ENCODE measurements at regions not wholly inside any gene's neighbourhood (a gene's known extent, or its start where the extent isn't known, plus 50 kb on each side); places are given as distances from the start of the nearest gene placed in this dataset.
"Not testable (repeated sequence)": the region's sequence is repeated elsewhere in the genome, so short reads cannot be mapped to it uniquely, and the experiment has no call there.

DNA sequence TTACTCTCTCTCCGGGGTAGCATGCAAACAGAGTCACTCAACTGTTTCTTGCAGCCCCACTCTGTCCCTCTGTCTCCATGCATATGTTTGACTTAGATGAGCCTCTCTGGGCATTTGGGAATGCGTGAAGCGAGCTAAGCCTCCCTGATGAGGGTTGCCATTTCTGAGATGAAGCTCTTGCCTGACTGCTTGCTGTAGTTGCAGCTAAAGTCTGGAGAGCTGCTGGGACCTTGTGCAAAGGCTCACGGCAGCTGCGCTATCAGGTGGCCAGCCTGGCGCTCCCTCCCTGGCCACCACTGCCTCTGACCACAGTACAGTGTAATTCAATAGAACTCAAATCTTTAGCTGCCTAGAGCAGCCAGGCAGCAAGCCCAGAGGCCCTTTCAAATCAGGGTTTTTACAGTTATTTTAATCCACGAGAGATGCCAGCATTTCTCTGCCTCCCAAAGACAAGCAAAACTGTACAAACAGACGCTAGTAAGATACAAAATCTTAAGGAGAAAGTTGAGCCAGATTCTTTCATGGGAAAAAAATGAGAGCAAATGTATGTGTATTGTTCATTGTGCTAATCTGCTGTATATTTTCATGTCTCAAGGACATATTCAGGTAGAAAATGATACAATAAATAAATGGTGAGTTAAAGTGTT, 694.6 kb downstream of the PRIM2 start:
- H3K4me3 ChIP-seq; H3K27me3 ChIP-seq; H3K4me1 ChIP-seq; intact Hi-C loops (cut with DNase I); DNase-seq; H3K36me3 ChIP-seq; H3K27ac ChIP-seq; H3K9me3 ChIP-seq: not testable (repeated sequence)
- ATAC-seq, result peak in 4 of 8 donors; percentile 35 to 68 (median 57)
- WGBS, 2 donors, result 68 to 78% methylated on average over 7 of the region's 8 CpGs

DNA sequence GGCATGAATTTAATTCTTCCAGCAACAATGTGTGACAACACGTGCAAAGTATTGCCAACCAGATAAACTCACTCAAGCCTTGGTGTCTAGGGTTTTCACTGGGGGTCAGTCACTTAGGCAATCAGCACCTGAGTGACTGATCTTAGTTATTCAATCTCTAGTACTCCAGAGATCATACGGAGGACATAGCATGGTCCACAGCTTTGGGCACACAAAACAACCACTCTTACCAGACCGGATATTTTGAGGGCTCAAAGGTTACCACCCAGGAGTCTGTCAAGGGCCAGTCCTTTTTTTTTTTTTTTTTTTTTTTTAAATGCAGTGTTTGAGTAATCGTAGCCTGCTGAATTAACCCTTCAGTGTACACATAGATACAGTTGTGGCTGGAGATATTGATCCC, 699.2 kb downstream of the PRIM2 start:
- 69 to 72% methylated on average over 4 of the region's 4 CpGs for WGBS, 2 donors
- intact Hi-C loops (cut with DNase I); H3K4me1 ChIP-seq; H3K36me3 ChIP-seq; H3K27ac ChIP-seq; H3K27me3 ChIP-seq; H3K9me3 ChIP-seq; DNase-seq; H3K4me3 ChIP-seq; ATAC-seq: not testable (repeated sequence)

DNA sequence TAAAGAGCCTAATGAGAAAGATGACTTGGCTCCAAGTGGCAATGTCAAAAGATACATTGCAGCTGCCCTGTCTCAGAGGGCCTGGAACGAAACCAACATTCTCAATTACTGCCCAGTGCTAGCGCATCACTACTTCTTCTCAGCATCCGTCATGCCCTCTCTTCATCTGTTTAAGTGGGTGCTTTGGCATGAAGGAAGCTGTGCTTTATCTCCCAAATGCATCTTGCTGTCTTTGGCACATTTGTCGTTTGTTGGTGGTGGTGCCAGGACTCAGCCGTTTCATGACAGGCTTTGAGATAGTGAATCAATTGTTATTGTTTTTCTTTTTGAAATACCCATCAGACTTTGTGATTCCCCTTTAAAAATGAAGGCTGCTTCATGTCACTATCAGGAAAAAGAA, 710.8 kb downstream of the PRIM2 start:
- DNase-seq; H3K36me3 ChIP-seq; H3K27ac ChIP-seq; H3K4me1 ChIP-seq; H3K27me3 ChIP-seq; intact Hi-C loops (cut with DNase I); ATAC-seq; H3K4me3 ChIP-seq; H3K9me3 ChIP-seq: not testable (repeated sequence)
- WGBS, 2 donors, result 67 to 70% methylated on average over 5 of the region's 5 CpGs

DNA sequence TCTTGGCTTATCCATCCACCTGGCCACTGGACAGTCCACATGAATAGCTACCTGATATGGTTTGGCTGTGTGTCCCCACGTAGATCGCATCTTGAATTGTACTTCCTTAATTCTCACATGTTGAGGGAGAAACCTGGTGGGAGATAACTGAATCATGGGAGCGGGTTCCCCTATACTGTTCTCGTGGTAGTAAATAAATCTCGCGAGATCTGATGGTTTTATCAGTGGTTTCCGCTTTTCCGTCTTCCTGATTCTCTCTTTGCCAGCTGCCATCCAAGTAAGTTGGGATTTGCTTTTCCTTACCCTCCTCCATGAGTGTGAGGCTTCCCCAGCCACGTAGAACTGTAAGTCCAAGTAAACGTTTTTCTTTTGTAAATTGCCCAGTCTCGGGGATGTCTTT, 720.8 kb downstream of the PRIM2 start:
- H3K4me3 ChIP-seq; DNase-seq; intact Hi-C loops (cut with DNase I); H3K4me1 ChIP-seq; H3K27ac ChIP-seq; H3K36me3 ChIP-seq; H3K27me3 ChIP-seq; ATAC-seq; H3K9me3 ChIP-seq: not testable (repeated sequence)
- WGBS, 2 donors, result 85 to 87% methylated on average over 11 of the region's 11 CpGs

DNA sequence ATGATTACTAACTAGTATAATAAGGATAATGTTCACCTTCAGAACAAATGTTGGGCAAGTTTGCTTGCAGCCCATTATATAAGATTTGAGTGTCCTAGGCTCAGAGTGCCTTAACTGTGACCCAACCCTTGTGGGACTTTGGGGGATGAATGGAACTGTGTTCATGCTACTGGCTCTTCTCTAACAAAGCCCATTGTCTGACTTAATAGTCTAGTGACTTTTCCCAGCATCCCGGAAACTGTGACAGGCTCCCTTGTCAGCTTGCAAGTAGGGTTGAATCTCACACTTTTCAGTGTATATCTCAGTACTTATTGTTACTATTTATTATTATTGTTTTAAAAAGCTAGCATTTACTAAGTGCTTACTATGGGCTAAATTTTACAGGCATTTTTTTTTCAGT, 729.2 kb downstream of the PRIM2 start:
- H3K9me3 ChIP-seq; H3K27me3 ChIP-seq; H3K4me3 ChIP-seq; DNase-seq; H3K4me1 ChIP-seq; ATAC-seq; intact Hi-C loops (cut with DNase I); H3K27ac ChIP-seq; H3K36me3 ChIP-seq: not testable (repeated sequence)
- no CpG with 5 or more reads among the region's 1 CpG for WGBS, 2 donors

DNA sequence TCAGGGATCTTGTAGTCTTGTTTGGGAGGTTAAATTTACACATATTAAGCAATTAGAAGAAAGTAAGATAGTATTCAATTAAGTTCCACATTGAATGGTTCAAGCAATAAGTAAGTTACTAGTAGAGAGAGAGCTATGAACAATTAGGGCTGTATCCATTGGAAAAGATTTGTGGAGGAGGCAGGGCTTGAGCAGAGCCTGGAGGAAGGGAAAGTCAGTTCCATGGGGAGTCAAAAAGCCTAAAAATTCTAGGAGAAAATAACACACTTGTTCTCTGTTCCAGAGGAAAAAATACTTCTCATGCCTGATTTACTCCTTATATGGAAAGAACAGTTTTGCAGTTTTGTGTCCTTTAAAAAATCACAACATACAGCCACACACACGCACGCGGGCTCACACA, 730.0 kb downstream of the PRIM2 start:
- H3K4me3 ChIP-seq; H3K36me3 ChIP-seq; H3K9me3 ChIP-seq; H3K4me1 ChIP-seq; H3K27ac ChIP-seq; intact Hi-C loops (cut with DNase I); DNase-seq; H3K27me3 ChIP-seq: not testable (repeated sequence)
- ATAC-seq, result peak in 5 of 8 donors; percentile 38 to 71 (median 47)
- 30 to 57% methylated on average over 3 of the region's 3 CpGs for WGBS, 2 donors

DNA sequence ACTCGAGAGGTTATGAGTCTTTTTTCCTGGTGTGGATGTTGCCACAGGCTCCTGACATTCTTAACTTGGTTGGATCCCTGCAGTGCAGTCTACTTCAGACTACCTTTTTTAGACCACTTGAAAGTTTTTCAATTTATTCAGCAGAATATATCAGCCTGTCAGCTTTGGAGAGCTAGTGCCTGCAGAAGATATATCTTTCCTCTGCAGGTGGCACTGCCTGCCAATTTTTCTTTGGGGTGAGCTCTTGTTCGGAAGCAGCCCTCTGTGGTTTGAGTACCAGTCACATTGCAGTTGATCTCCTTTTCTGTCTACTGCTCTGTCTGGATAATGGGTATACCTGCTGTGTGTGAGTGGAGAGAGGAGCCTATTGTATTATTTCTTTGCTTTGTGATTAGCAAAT, 730.4 kb downstream of the PRIM2 start:
- H3K4me1 ChIP-seq; H3K27me3 ChIP-seq; H3K36me3 ChIP-seq; H3K27ac ChIP-seq; H3K4me3 ChIP-seq; intact Hi-C loops (cut with DNase I); DNase-seq: not testable (repeated sequence)
- WGBS, 2 donors, result 36 to 44% methylated on average over 2 of the region's 2 CpGs
- H3K9me3 ChIP-seq, result peaks cover 0 to 13% (median 0%) of the 10 kb centered on the region in 11 donors
- TF ChIP-seq, protein P1, sequence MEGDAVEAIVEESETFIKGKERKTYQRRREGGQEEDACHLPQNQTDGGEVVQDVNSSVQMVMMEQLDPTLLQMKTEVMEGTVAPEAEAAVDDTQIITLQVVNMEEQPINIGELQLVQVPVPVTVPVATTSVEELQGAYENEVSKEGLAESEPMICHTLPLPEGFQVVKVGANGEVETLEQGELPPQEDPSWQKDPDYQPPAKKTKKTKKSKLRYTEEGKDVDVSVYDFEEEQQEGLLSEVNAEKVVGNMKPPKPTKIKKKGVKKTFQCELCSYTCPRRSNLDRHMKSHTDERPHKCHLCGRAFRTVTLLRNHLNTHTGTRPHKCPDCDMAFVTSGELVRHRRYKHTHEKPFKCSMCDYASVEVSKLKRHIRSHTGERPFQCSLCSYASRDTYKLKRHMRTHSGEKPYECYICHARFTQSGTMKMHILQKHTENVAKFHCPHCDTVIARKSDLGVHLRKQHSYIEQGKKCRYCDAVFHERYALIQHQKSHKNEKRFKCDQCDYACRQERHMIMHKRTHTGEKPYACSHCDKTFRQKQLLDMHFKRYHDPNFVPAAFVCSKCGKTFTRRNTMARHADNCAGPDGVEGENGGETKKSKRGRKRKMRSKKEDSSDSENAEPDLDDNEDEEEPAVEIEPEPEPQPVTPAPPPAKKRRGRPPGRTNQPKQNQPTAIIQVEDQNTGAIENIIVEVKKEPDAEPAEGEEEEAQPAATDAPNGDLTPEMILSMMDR (IDR thresholded peaks at IDR 0.05), result peak in 3 of 9 donors; percentile 13 to 34 (median 14)
- peak in 3 of 8 donors; percentile 26 to 52 (median 33) for ATAC-seq

DNA sequence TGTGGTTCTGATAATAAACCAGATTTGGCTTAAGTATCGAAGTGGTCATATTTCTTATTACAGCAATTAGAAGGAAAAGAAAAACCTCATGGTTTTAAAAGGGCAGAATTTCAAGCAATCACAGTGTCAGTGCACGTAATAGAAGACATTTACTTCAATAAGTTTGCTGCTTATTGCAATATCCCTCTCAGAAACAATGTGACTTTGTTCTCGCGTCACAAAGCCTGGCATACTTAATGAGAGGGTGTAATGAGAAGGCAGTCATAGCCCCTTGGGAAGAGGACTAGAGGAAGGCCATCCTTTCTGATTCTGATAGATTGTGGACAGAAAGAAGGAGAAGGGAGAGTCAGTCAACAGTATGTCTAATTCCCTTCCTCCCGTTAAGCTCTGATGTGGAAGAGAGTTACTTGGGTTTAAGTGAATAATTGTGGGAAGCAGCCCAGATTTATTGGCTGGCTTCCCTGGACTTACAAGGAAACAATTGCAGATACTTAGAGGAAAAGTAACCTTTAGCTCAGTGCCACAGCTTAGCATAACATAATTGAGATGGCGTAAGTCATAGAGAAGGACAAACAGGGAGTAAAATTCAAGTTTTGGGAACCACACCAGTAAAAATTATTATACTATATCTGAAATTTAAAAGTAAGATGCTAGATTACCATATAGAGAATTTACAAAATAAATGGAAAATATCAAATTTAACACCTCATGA, 738.2 kb downstream of the PRIM2 start:
- H3K27ac ChIP-seq; H3K4me3 ChIP-seq; DNase-seq; H3K4me1 ChIP-seq; intact Hi-C loops (cut with DNase I); H3K27me3 ChIP-seq; H3K36me3 ChIP-seq: not testable (repeated sequence)
- peak in 3 of 8 donors; percentile 25 to 52 (median 49) for ATAC-seq
- peaks cover 0 to 14% (median 0%) of the 10 kb centered on the region in 11 donors for H3K9me3 ChIP-seq
- WGBS, 2 donors, result 67 to 69% methylated on average over 4 to 6 of the region's 6 CpGs

DNA sequence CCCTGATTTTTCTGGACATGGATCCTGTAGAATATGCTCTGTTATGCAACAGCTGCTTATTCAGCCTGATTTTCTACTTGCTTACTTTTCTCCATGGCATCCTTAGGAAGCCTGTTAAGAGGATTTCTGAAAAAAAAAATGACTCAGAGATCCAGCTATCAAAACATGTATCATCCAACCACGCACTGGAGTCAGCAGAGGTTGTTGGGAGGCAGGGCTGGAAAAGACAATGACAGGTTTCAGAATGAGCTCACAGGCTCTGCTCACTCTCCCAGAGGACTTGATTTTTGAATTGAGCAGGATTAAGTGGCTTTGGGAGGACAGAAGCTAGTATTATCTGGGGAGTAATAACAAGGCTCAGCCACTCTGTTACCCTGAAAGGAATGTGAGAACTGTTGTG, 742.3 kb downstream of the PRIM2 start:
- H3K36me3 ChIP-seq; DNase-seq; H3K4me1 ChIP-seq; H3K4me3 ChIP-seq; H3K27me3 ChIP-seq; intact Hi-C loops (cut with DNase I); H3K9me3 ChIP-seq: not testable (repeated sequence)
- peak in 6 of 8 donors; percentile 65 to 88 (median 81) for ATAC-seq
- 17 to 24% methylated on average over 1 of the region's 1 CpG for WGBS, 2 donors
- peak overlapping the region in 1 of 10 donors; percentile 28 for H3K27ac ChIP-seq

DNA sequence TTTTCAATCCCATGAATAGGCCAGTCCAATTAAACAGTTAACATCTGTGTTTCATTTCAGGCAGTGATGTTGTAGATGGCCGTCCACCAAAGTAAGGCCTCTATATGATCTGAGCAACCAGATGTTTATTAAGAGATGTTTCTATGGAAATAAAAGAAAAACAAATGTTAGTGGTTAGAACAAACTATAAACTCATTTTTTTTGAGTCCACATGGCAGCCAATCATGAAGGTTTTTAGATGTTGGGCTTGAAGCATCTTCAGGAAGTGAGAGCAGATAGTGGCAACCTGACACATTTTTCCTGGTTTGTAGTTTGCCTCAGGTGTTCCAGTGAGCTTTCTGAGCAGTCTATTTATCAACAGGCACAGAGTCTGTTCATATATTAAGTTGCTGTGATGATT, 746.1 kb downstream of the PRIM2 start:
- DNase-seq; ATAC-seq; H3K36me3 ChIP-seq; intact Hi-C loops (cut with DNase I); H3K4me3 ChIP-seq; H3K4me1 ChIP-seq; H3K27me3 ChIP-seq; H3K9me3 ChIP-seq; H3K27ac ChIP-seq: not testable (repeated sequence)
- WGBS, 2 donors, result 76% methylated on average over 1 of the region's 1 CpG; no CpG with 5 or more reads in 1 of the 2 donors

Data from heart right ventricle (tissue), 16 donors.